Thyroid gland (tissue), 4 donors: ENCODE measurements at regions not wholly inside any gene's neighbourhood (a gene's known extent, or its start where the extent isn't known, plus 50 kb on each side); places are given as distances from the start of the nearest gene placed in this dataset.

Experiments used
- CTCF ChIP-seq, 6 experiments: fragments of 200-600 bp in 3 of 6; fragments of 450-650 bp in 3 of 6; sonication (generic) in 3 of 6; IDR thresholded peaks; one replicate each; pipeline ENCODE4 v1.5.1; 2016 to 2019; ENCODE audit warnings: antibody characterized with exemption in 6 of 6, mild to moderate bottlenecking in 2 of 6, inconsistent platforms in 1 of 6, moderate library complexity in 1 of 6
- POLR2A ChIP-seq, 2 donors: fragments of 450-650 bp; IDR thresholded peaks; one replicate each; pipeline ENCODE4 v1.6.1; 2017; ENCODE audit warnings: antibody characterized with exemption in 2 of 2, mild to moderate bottlenecking in 2 of 2, moderate library complexity in 1 of 2

GRCh38 chr1:88189525-88189924 lies 494.5 kb upstream of the PKN2 start:
- TF ChIP-seq CTCF (IDR thresholded peaks at IDR 0.05) = no peak
- TF ChIP-seq POLR2A (IDR thresholded peaks at IDR 0.05) = no peak
